Esophagus squamous epithelium (tissue), 5 donors: ENCODE measurements at regions not wholly inside any gene's neighbourhood (a gene's known extent, or its start where the extent isn't known, plus 50 kb on each side); places are given as distances from the start of the nearest gene placed in this dataset.

Source experiments
- DNase-seq: peaks from one replicate; lab custom pipeline; 2025; lab: John Stamatoyannopoulos, UW
- H3K27ac ChIP-seq, 4 donors: fragments of 200-600 bp; sonication (generic); one replicate each; pipeline ENCODE4 v1.5.1; 2016 to 2019; ENCODE audit warnings: mild to moderate bottlenecking in 1 of 4
- H3K27me3 ChIP-seq, 4 donors: fragments of 200-600 bp; sonication (generic); 1 replicate in 3 of 4; 2 replicates in 1 of 4; pipeline versions ENCODE4 v1.5.1 to v1.6.0; 2017 to 2021; ENCODE audit warnings: antibody characterized with exemption in 1 of 4
- H3K36me3 ChIP-seq, 3 donors: fragments of 200-600 bp; sonication (generic); one replicate each; pipeline ENCODE4 v1.5.1; 2016 to 2019
- H3K4me1 ChIP-seq, 3 donors: fragments of 200-600 bp; sonication (generic); one replicate each; pipeline ENCODE4 v1.5.1; 2017 to 2019
- H3K4me3 ChIP-seq, 4 donors: fragments of 200-600 bp; sonication (generic); 1 replicate in 3 of 4; 2 replicates in 1 of 4; pipeline ENCODE4 v1.5.1; 2016 to 2019; ENCODE audit warnings: mild to moderate bottlenecking in 2 of 4, moderate library complexity in 1 of 4
- H3K9me3 ChIP-seq, 3 donors: fragments of 200-600 bp; sonication (generic); one replicate each; pipeline ENCODE4 v1.5.1; 2016 to 2019
- CTCF ChIP-seq, 6 experiments: fragments of 450-650 bp in 4 of 6; fragments of 200-600 bp in 2 of 6; sonication (generic) in 2 of 6; IDR thresholded peaks; one replicate each; pipeline ENCODE4 v1.5.1; 2016 to 2019; ENCODE audit warnings: antibody characterized with exemption in 6 of 6, mild to moderate bottlenecking in 4 of 6, moderate library complexity in 4 of 6
- POLR2A ChIP-seq, 4 donors: fragments of 450-650 bp; IDR thresholded peaks; one replicate each; pipeline ENCODE4 v1.6.1; 2017; ENCODE audit warnings: antibody characterized with exemption in 4 of 4, mild to moderate bottlenecking in 4 of 4, moderate library complexity in 3 of 4
- WGBS, 2 donors: methylation state at CpG; one replicate each; pipeline ENCODE4 v1.1.5; 2018; 5-methylcytosine and 5-hydroxymethylcytosine counted together
- intact Hi-C: fragments of 100-400 bp; cut with DNase I; formaldehyde crosslinking; loops from one replicate; pipeline ENCODE4 v1.15.0; 2022
- donor health status: DM: yes; HTN: yes; CAD: no.

- H3K4me3 ChIP-seq: no peak overlapping the region
- H3K27ac ChIP-seq: no peak overlapping the region
- H3K4me1 ChIP-seq: no peaks in the 10 kb centered on the region
- intact Hi-C loops: no loop called here
- TF ChIP-seq POLR2A (IDR thresholded peaks at IDR 0.05) (no peak), CTCF (IDR thresholded peaks at IDR 0.05) (no peak)
- no peaks in the 10 kb centered on the region for H3K9me3 ChIP-seq
- 37 to 39% methylated on average over 1 of the region's 1 CpG for WGBS, 2 donors
- no peaks in the 10 kb centered on the region for H3K27me3 ChIP-seq
- H3K36me3 ChIP-seq: no peaks in the 10 kb centered on the region
- DNase-seq: no peak
Observed at GRCh38 chr12:91594715-91595114, 412.1 kb upstream of the DCN start.

- Histone ChIP-seq H3K4me1 (no peaks in the 10 kb centered on the region), H3K9me3 (no peaks in the 10 kb centered on the region), H3K4me3 (no peak overlapping the region), H3K36me3 (no peaks in the 10 kb centered on the region), H3K27ac (no peak overlapping the region), H3K27me3 (no peaks in the 10 kb centered on the region)
- DNase-seq: no peak
- TF ChIP-seq POLR2A (IDR thresholded peaks at IDR 0.05) (no peak), CTCF (IDR thresholded peaks at IDR 0.05) (no peak)
- intact Hi-C loops: no loop called here
- WGBS, 2 donors: 27 to 32% methylated on average over 1 of the region's 1 CpG
Observed at GRCh38 chr12:91591639-91591987, 409.0 kb upstream of the DCN start.

- H3K27ac ChIP-seq: no peak overlapping the region
- H3K9me3 ChIP-seq: no peaks in the 10 kb centered on the region
- no peaks in the 10 kb centered on the region for H3K4me1 ChIP-seq
- TF ChIP-seq POLR2A (IDR thresholded peaks at IDR 0.05) (no peak), CTCF (IDR thresholded peaks at IDR 0.05) (no peak)
- no peak overlapping the region for H3K4me3 ChIP-seq
- H3K27me3 ChIP-seq: no peaks in the 10 kb centered on the region
- H3K36me3 ChIP-seq: no peaks in the 10 kb centered on the region
- intact Hi-C loops: no loop called here
- DNase-seq: no peak
- 75 to 76% methylated on average over 1 of the region's 1 CpG for WGBS, 2 donors
Observed at GRCh38 chr12:91590966-91591638, 408.5 kb upstream of the DCN start.

- Histone ChIP-seq H3K27ac (no peak overlapping the region), H3K9me3 (no peaks in the 10 kb centered on the region), H3K27me3 (no peaks in the 10 kb centered on the region), H3K4me1 (no peaks in the 10 kb centered on the region), H3K4me3 (no peak overlapping the region), H3K36me3 (no peaks in the 10 kb centered on the region)
- WGBS, 2 donors: 49 to 53% methylated on average over 2 of the region's 2 CpGs
- no peak for DNase-seq
- TF ChIP-seq POLR2A (IDR thresholded peaks at IDR 0.05) (no peak), CTCF (IDR thresholded peaks at IDR 0.05) (no peak)
- intact Hi-C loops: no loop called here
Observed at GRCh38 chr12:91588874-91589454, 406.3 kb upstream of the DCN start.

- 74 to 78% methylated on average over 5 of the region's 5 CpGs for WGBS, 2 donors
- intact Hi-C loops: no loop called here
- Histone ChIP-seq H3K27ac (no peak overlapping the region), H3K27me3 (no peaks in the 10 kb centered on the region), H3K4me1 (no peaks in the 10 kb centered on the region), H3K4me3 (no peak overlapping the region), H3K36me3 (no peaks in the 10 kb centered on the region), H3K9me3 (no peaks in the 10 kb centered on the region)
- TF ChIP-seq POLR2A (IDR thresholded peaks at IDR 0.05) (no peak), CTCF (IDR thresholded peaks at IDR 0.05) (no peak)
- no peak for DNase-seq
Observed at GRCh38 chr12:91586015-91586414, 403.4 kb upstream of the DCN start.
